GM19043 (cell line): ENCODE measurements at regions not wholly inside any gene's neighbourhood (a gene's known extent, or its start where the extent isn't known, plus 50 kb on each side); places are given as distances from the start of the nearest gene placed in this dataset.
A peak's percentile ranks its signal among the peaks of the same experiment; 100 is the strongest.
"Not testable (repeated sequence)": the region's sequence is repeated elsewhere in the genome, so short reads cannot be mapped to it uniquely, and the experiment has no call there.

Source experiments
- ATAC-seq: cut with Tn5 transposase; IDR thresholded peaks from one replicate; pipeline ENCODE4 v1.9.1; 2021; ENCODE audit warnings: low read depth; ENCODE audit not compliant: unreplicated experiment

DNA sequence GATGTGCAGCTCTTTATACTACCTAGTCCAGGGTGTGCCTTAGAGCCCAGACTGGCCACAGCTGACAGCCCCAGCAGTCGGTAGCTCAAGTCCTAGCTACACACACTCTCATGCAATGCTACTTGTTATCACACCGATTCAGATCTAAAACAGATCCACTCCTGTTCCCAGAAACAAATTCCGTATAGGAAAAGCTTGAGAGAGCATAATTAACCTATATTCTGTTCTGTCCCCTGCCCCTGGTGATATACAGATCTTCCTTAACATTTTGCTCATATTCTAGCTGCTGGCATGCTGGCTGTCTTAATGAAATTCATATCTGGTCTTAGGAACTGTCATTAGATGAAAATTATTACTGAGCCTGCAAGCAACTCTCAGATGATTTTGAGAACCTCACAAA lies 204.3 kb downstream of the SOX2 start:
- no peak for ATAC-seq

DNA sequence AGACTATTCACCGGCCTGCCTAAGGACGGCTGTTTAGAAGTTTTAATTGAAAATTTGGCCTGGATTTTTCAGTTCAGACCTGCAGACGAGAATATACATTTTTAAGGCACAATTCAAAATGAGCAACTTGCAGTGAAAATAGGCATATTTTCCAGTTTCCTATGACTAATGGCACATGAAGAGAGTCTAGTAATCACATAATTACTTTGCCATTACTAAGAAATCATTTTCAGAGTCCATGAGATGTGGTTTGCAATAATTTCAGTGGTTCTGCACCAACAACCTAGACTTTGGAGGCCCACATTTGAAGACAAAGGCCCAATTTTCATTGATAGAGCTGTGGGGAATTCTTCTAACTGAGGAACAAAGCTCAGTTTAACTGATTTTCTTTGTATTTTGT lies 205.3 kb downstream of the SOX2 start:
- ATAC-seq: no peak

DNA sequence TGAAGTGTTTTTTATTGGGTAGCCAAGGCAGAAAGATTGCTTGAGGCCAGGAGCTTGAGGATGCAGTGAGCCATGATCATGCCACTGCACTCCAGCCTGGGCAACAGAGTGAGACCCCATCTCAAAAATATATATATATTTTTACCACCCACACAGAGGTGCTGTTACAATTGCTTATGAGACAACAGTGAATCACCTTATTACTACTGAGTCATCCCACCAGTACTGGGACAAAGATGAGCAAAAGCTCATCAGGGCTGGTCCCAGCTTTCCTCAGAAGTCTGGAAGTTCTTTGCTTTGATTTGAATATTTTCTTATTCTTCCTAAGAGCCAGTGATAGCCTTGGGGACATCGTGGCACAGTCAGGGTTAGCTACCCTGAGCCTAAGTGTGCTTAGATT lies 207.7 kb downstream of the SOX2 start:
- ATAC-seq: no peak

DNA sequence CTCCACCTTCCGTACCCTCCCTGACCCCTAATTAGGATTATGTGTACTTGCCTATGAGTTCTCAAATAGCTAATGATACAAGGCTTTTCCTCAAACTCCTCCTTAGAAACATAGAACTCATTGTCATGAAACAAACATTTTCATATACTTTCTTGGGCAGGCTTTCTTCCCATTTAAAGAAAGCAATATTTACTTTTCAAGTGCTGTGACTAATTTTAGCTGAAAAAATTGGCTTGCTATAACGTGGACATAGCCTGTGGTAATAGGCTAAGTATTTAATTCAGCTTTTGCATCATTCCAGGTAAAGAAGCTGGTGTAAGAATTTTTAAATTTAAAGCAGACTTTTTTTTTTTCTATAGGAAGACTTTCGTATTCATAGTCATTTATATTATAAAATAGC lies 208.7 kb downstream of the SOX2 start:
- ATAC-seq: no peak

DNA sequence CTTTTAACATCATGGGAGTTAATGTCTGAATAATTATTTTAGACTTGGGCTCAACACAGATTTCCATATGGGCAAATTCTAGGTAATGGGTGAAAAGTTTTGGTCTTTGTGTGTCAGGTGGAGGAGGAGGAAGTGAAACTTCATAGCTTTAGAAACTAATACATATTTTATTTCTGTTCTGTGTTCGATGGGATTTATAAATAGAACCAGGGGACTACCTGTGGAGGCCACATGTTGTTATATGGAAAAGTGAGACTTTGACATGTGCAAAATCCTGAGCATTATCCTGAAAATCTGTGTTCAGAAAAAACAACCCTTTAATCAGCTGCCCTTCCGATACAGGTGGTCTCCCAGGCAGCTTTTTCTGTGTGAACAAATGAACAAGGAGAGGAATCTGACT lies 209.5 kb downstream of the SOX2 start:
- peak; percentile 94 for ATAC-seq

DNA sequence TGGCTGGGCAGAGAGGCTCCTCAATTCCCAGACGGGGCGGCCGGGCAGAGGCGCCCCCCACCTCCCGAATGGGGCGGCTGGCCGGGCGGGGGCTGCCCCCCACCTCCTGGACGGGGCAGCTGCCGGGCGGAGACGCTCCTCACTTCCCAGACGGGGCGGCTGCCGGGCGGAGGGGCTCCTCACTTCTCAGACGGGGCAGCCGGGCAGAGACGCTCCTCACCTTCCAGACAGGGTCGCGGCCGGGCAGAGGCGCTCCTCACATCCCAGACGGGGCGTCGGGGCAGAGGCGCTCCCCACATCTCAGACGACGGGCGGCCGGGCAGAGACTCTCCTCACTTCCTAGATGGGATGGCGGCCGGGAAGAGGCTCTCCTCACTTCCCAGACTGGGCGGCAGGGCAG lies 214.1 kb downstream of the SOX2 start:
- not testable (repeated sequence) for ATAC-seq

DNA sequence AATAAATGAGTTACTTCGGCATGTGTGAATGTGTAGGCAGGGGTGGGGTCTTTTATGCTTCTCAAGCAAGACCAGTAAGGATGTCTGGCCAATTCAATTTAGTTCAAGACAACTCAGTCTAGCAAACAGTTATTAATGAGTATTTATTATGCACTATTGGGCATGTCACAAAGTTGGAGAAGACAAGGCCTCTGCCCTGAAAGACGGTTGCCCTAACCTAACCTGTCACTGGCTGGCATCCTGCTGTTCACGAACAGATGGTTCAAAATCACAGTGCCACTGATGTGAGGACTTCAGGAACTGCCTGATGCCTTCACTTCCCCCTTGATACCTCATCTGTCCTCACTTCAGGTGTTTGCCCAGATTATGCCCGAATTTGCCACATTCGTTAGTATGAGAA lies 217.8 kb downstream of the SOX2 start:
- no peak for ATAC-seq

DNA sequence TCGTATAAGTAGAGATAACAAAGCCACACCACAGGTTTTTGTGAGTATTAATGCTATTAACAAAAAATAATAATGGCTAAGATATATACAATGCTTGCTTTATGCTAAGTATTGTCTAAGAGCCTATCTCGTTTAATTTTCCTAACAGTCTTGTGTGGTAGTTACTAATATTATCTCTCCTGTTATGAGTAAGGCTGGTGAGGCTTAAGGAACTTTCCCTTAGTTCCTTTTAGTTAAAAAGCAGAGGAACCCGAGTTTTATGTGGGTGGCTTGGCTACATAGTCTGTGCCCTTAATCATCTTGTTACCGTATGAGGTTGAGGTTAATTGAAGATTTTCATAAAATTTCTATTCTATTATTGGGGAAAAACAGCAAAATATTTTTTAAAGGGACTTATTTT lies 218.4 kb downstream of the SOX2 start:
- no peak for ATAC-seq

DNA sequence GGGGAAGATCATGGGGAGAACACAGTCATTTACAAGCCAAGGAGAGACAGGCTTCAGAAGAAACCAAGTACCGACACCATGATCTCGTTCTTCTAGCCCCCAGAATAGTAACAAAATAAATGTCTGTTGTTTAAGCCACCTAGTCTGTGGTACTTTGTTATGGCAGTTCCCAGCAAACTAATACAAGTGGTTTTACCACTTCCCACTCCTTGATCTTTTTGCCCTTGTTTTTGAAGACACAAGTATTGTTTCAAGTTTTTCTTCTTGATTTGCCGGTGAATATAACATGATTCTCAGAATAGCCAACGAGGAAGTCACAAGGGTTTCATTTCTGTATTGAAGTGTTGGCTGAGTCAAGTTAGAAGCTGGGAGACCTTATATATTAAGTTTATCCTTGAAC lies 220.3 kb downstream of the SOX2 start:
- peak; percentile 52 for ATAC-seq

DNA sequence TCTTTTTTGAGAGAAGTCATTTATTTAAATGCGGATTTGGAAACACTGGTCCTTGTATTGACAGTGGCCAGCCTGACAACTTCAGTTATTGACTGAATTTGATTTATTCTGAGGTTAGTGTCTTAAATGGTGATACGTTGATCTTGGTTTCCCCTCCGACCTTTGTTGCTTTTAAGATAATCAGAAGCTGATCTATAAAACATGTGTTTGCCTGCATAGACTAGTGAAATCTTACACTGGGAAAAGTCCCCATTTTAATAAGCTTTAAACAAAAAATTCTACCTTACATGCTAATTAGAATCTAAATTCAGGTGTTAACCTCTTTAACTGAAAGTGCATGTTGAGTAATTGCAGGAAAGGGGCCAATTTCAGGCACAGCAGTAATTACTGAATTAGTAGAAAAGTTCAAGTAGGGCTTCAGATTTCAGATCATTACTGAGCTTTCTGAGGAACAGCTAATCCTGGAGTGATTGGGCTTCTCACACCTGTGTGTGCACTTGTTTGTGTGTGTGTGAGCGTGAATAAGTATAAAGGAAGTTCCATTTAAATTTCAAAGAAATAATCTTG lies 221.4 kb downstream of the SOX2 start:
- no peak for ATAC-seq

DNA sequence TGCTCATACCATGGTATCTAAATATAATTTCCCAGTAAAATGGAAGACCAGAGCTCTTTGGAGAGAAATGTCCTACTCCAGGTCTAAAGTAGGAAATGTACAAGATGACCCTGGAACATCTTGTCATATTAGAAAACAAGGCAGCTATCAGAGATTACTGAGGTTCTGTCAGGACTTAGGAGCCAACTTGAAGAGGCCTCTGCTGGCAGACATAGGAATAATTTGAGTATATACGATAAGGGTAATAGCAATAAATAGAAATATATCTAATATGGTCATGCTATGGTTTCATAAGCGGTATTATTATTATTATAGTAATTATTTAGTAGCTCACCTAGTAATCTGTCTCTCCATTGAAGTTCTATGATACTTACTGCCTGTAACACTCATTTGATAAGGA lies 224.2 kb downstream of the SOX2 start:
- no peak for ATAC-seq

DNA sequence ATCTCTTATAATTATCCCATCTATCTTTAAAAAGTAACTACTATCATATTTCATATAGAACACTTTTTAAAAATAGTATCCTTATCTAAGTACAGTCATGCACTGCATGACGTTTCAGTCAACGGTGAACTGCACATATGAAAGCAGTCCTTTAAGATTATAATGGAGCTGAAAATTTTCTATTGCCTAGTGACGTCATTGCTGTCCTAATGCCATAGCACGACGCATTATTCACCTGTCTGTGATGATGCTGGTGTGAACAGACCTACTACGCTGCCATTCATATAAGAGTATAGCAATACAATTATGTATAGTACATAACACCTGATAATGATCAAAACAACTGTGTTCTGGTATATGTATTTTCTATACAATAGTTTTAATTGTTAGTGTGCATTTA lies 225.0 kb downstream of the SOX2 start:
- no peak for ATAC-seq

DNA sequence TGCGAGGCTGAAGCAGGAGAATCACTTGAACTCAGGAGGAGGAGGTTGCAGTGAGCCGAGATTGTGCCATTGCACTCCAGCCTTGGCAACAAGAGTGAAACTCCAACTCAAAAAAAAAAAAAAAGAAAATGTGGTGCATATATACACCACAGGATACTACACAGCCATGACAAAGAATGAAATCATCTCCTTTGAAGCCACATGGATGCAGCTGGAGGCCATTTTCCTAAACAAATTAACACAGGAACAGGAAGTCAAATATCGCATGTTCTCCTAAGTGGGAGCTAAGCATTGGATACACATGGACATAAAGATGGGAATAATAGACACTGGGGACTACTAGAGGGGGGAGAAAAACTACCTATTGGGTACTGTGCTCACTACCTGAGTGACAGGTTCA lies 226.9 kb downstream of the SOX2 start:
- ATAC-seq: not testable (repeated sequence)

DNA sequence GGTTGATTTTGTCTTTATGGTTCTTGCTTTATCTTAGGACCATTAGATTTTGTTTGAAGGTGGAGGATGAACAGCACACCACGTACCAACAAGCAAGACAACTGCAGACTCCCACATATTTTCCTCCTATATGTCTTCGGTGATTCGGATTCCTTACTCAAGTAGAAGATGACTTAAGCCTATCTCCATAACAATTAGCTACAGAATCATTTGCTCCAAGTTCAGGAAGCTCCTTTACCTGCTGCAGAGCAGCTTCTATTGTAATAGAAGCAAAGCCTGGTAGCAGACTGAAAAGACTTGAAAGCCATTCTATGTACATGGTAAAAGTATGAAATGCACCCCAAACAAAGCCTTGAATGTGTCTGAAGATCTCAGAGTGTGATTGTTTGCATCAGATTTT lies 229.0 kb downstream of the SOX2 start:
- ATAC-seq: no peak

DNA sequence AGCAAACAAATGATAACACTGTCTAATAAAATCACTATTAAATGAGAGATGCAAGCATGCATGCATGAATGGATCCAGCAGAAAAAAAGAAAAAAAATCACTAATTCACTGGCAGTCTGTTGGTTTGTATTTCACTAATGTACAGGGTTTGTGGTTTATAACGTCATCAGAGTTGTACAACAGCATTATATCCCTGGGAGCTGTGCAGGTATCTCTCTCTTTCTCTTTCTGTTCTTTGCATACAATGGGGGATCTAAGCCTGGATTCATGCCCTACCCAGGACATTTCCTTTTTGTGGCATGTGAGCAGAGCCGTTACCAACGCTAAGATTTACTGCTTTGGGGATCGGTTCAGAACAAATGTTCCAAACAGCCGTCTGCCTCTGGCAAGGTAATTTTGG lies 229.5 kb downstream of the SOX2 start:
- ATAC-seq: no peak

DNA sequence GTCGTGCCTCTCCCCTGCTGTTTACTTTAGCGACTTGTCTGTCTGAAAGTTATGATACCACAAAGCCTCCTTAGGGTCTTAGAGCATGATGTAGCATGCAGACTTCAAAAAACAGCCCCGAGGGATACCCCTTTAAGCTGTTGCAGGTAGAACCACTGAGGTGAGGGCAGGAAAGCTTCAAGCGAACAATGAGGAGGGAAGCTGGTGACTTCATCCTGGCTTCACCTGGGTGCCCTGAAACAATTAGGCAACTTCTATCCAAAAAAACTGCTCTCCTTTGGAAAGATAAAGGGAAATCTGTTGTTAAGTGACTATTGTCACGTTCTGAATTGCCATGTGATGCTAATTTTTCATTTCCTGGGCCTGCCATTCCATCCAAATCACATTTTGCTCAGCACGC lies 231.6 kb downstream of the SOX2 start:
- ATAC-seq: no peak

DNA sequence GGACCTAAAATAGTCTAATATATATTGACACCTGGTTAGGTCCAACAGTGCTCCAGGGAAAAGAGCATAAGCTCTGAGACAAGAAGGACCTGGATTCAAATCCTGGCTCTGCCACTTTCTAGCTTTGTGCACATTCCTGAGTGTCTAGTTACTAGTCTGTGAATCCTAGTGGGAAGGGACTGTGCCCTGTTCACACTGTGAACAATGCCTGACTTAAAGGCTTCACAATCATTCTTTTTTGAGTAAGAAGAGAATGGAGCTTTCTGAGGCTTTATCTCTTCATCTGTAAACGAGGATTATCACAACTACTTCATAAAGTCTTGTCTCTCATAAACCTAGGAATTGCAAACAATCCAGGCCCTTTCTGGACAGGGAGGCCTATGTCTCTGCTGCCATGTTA lies 235.9 kb downstream of the SOX2 start:
- no peak for ATAC-seq

DNA sequence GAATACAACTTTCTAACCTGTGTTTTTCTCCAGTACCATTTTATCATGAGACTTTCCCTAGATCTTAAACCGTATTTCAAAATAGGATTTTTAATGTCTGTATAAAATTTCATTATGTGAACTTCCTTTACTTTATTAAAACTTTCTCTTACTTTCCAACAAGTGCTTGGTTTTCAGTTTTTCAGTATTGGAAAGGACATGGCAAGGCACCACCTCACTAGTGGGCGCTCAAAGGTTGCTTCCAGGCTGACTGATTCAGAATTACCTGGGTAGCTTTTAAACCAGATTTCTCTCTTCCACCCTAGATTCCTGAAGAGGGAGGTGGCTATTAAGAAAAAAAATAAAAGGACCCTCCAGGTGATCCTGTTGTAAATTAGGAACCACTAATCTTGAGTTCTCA lies 236.6 kb downstream of the SOX2 start:
- no peak for ATAC-seq

DNA sequence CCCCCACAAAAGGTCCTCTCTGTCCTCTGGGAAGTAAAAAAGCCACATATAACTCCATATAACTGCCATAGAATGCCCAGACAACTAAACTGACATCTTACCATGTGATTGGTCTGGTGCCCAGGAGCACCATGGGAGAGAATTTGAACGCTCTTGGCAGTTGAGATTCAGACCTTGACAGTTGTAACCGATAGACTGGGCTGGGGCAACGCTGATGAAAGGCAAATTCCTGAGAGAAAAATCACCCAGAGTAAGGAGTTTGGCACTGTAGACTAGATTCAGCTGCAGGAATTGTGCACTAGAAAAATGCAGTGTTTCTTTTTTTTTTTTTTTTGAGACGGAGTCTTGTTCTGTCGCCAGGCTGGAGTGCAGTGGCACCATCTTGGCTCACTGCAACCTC lies 240.5 kb downstream of the SOX2 start:
- no peak for ATAC-seq

DNA sequence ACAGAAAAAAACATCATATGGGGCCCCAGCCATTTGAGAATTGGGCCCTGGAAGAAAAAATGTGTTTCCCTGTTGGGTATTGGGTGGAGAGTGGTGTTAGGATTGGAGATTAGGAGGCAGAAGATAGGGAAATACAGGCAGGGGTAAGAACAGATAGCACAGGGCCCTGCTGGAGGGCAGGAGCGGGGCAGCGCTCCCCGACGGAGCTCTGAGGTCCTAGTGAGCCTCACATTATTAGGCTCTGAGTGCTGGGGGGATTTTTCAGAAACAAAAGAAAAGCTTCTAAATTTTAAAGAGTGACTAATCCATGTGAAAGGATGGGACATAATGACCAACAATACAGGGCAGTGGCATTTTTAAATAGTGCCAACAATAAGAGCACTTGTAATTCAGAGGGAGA lies 241.2 kb downstream of the SOX2 start:
- no peak for ATAC-seq

DNA sequence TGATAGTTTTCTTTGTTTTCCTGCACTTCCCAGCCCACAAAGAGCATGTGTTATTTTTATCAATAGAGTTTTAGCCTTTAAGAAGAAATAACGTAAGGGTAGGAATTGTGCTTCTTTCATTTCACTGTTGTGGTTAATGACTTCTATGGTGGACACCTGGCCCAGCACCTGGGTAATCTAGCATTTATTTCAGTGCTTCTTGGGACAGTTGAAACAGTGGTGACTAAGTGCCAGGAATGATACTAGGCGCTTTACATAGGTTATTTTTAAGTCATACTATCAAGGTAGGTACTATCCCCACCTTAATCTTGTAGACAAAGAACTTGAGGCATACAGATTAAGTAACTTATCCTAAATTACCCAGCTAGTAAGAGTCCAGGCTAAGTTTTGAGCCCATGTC lies 243.8 kb downstream of the SOX2 start:
- no peak for ATAC-seq

DNA sequence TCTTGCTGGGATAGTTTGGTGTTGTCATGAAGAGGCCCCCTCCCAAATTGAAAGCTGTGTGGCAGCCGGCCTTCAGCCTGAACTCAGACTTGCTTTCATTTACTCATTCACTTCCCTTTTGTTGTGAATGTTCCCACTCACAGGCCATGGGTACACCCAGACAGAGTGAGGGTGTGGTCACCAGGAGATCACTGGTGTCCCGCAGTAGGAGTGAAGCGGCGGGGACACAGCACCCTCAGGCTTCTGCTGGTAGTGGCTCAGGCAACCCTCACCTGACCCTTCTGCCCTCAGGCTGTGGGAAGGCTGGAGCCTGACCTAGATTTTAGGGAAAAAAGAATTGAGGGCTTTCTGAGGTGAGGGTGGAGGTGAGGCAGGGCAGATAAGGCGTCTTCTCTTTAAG lies 244.4 kb downstream of the SOX2 start:
- ATAC-seq: no peak

DNA sequence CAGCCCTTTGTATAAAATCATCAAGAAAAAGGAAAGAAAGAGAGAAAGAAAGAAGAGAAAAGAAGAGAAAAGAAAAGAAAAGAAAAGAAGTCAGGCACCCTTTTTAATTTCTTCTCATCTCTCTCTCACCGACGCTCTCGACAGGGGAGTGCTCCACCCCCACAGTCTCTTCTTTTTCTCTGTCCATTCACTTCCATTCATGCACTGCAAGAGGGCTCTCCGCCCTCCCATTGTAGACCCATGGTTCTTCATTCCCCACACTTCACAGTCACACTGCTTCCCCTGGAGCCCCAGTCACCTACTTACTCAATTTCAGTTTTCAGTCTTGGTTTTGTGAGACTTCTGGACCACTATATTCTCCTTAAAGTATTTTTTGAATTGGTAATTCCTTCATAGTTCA lies 254.7 kb downstream of the SOX2 start:
- ATAC-seq: no peak
